ENCODE measurements at regions not wholly inside any gene's neighbourhood (a gene's known extent, or its start where the extent isn't known, plus 50 kb on each side); places are given as distances from the start of the nearest gene placed in this dataset.
A peak's percentile ranks its signal among the peaks of the same experiment; 100 is the strongest.
"Not testable (repeated sequence)": the region's sequence is repeated elsewhere in the genome, so short reads cannot be mapped to it uniquely, and the experiment has no call there.

DNA sequence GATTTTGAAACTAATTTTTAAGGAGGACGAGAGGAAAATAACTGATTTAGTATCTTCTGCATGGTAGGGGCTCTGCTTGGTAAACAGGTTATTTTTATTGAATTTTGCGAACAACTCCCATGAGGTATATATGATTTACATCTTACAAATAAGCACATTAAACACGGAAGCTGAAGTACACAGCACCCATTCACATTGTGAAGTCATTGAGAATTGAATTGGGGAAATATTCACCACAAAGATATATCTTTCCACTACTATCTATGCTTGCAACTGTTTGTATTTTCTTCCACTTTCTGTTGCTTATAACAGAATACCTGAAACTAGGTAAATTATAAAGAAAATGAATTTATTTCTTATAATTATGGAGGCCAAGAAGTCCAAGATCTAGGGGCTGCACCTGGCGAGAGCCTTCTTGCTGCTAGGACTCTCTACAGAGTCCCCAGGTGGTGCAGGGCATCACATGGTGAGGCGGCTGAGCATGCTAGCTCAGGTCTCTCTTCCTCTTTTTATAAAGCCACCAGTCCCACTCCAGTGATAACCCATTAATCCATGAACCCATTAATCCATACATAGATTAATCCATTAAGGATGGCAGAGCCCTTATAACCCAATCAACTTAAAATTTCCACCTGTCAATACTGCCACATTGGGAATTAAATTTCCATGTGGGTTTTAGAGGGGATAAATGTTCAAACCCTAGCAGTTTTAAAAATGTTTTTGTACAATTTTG is 79.0 kb upstream of the ZNF608 start:
- Histone ChIP-seq H3K27me3 (no peaks in the 10 kb centered on the region), H3K36me3 (no peaks in the 10 kb centered on the region), H3K9me3 (no peaks in the 10 kb centered on the region), H3K27ac (peak overlapping the region; percentile 2 to 51), H3K4me1 (no peaks in the 10 kb centered on the region), H3K4me3 (no peak overlapping the region)
- DNase-seq: no peak
- intact Hi-C loops (cut with DNase I; ENCODE audit: low total_unique reads): no loop called here
- TF ChIP-seq POLR2A (IDR thresholded peaks at IDR 0.05): no peak
- TF ChIP-seq, protein P1, sequence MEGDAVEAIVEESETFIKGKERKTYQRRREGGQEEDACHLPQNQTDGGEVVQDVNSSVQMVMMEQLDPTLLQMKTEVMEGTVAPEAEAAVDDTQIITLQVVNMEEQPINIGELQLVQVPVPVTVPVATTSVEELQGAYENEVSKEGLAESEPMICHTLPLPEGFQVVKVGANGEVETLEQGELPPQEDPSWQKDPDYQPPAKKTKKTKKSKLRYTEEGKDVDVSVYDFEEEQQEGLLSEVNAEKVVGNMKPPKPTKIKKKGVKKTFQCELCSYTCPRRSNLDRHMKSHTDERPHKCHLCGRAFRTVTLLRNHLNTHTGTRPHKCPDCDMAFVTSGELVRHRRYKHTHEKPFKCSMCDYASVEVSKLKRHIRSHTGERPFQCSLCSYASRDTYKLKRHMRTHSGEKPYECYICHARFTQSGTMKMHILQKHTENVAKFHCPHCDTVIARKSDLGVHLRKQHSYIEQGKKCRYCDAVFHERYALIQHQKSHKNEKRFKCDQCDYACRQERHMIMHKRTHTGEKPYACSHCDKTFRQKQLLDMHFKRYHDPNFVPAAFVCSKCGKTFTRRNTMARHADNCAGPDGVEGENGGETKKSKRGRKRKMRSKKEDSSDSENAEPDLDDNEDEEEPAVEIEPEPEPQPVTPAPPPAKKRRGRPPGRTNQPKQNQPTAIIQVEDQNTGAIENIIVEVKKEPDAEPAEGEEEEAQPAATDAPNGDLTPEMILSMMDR (IDR thresholded peaks at IDR 0.05): no peak

- Histone ChIP-seq H3K27ac (peak overlapping the region in 1 of 2 donors; percentile 51), H3K9me3 (no peaks in the 10 kb centered on the region), H3K4me1 (no peaks in the 10 kb centered on the region), H3K4me3 (no peak overlapping the region), H3K36me3 (no peaks in the 10 kb centered on the region), H3K27me3 (no peaks in the 10 kb centered on the region)
- TF ChIP-seq, protein P1 (IDR thresholded peaks at IDR 0.05): no peak
- no peak for TF ChIP-seq POLR2A (IDR thresholded peaks at IDR 0.05)
- no peak for DNase-seq
- intact Hi-C loops (cut with DNase I; ENCODE audit: low total_unique reads): no loop called here
Measured at GRCh38 chr5:124825983-124826337, 79.5 kb upstream of the ZNF608 start.

DNA sequence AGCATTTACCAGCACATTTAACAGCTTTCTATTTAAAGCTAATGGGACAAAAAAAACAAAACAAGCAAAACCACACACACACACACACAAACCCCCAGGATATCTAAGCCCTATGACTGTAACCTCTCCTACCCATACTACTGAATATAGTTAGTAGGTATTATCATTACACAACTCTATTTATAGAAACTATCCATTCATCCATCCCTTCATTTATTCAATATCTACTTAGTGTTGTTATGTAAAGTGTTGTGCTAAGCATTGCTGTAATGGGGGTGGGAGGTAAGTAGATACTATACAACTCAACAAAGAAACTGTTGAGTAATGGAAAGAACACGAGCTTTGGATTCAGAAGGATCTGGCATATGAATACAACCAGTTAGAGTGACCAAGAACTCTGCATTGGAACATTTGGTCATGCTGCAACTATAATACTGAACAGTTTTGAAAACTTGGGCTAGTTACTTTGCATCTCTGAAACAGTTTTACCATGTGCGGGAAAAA is 82.3 kb upstream of the ZNF608 start:
- no peak for TF ChIP-seq POLR2A (IDR thresholded peaks at IDR 0.05)
- TF ChIP-seq, protein P1 (IDR thresholded peaks at IDR 0.05): no peak
- Histone ChIP-seq H3K4me1 (no peaks in the 10 kb centered on the region), H3K9me3 (no peaks in the 10 kb centered on the region), H3K36me3 (no peaks in the 10 kb centered on the region), H3K4me3 (no peak overlapping the region), H3K27me3 (no peaks in the 10 kb centered on the region), H3K27ac (no peak overlapping the region)
- intact Hi-C loops (cut with DNase I; ENCODE audit: low total_unique reads): no loop called here
- DNase-seq: no peak

DNA sequence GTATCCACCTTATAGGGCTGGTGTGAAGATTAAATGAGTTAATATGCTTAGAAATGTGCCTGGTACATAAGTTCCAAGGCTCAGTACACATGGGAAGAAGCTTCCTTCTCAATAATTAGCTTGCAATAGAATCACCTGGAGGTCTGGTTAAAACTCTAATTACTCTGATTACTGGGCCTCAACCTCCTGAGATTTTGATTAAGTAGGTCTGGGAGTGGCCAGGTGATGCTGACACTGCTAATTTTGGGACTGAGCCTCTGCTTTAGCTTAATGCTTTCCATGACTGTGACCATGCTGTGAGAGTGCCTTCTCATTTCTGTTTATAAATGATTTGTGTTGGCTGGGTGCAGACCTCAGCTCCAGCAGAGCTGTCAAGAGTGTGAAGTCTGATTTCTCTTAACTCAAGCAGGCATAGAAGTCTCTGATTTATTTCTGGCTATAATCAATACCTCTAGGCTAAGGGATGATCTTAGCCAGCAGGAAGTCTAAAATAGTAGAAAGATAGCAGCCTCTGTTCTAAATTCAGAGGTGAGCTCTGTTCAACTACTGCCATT is 85.3 kb upstream of the ZNF608 start:
- TF ChIP-seq, protein P1 (IDR thresholded peaks at IDR 0.05): no peak
- TF ChIP-seq POLR2A (IDR thresholded peaks at IDR 0.05): no peak
- no peaks in the 10 kb centered on the region for H3K9me3 ChIP-seq
- no peak for DNase-seq
- H3K27me3 ChIP-seq: no peaks in the 10 kb centered on the region
- no peak overlapping the region for H3K4me3 ChIP-seq
- no peaks in the 10 kb centered on the region for H3K4me1 ChIP-seq
- intact Hi-C loops (cut with DNase I; ENCODE audit: low total_unique reads): no loop called here
- no peak overlapping the region for H3K27ac ChIP-seq
- no peaks in the 10 kb centered on the region for H3K36me3 ChIP-seq

DNA sequence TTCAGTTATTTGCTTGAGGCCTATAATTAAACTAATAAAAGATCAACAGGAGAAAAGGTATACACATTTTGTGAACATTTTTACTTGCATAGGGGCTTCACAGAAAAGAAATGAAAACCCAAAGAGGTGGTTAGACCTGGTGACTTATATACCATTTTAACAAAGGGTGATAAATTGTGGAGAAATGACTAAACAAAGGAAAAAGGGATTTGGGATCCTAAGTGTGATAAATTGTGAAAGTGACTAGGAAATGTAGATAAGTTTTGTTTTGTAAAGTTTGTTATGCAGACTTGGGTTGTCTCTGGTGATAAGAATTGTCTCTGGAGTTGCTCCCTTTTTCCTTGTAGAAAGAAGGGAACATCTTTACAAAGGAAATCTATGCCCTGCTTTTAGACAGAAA is 86.1 kb upstream of the ZNF608 start:
- intact Hi-C loops (cut with DNase I; ENCODE audit: low total_unique reads): no loop called here
- H3K27ac ChIP-seq: no peak overlapping the region
- no peaks in the 10 kb centered on the region for H3K27me3 ChIP-seq
- no peak for DNase-seq
- H3K4me1 ChIP-seq: no peaks in the 10 kb centered on the region
- no peaks in the 10 kb centered on the region for H3K36me3 ChIP-seq
- H3K9me3 ChIP-seq: no peaks in the 10 kb centered on the region
- H3K4me3 ChIP-seq: no peak overlapping the region
- TF ChIP-seq POLR2A (IDR thresholded peaks at IDR 0.05): no peak
- TF ChIP-seq, protein P1 (IDR thresholded peaks at IDR 0.05): no peak

- intact Hi-C loops (cut with DNase I; ENCODE audit: low total_unique reads); H3K36me3 ChIP-seq; H3K27me3 ChIP-seq; H3K27ac ChIP-seq; H3K4me3 ChIP-seq; DNase-seq; H3K4me1 ChIP-seq; H3K9me3 ChIP-seq: not testable (repeated sequence)
Measured at GRCh38 chr5:124836314-124836713, 89.9 kb upstream of the ZNF608 start.
